ENCODE measurements at regions not wholly inside any gene's neighbourhood (a gene's known extent, or its start where the extent isn't known, plus 50 kb on each side); places are given as distances from the start of the nearest gene placed in this dataset.

- no peak for DNase-seq
Measured at GRCh38 chr22:46079093-46079860, 71.0 kb upstream of the PPARA start.

- DNase-seq: peak; percentile 30
Measured at GRCh38 chr22:46079861-46080821, 70.2 kb upstream of the PPARA start.

GRCh38 chr22:46081036-46081830, 69.1 kb upstream of the PPARA start:
- no peak for DNase-seq

GRCh38 chr22:46081831-46082210, 68.5 kb upstream of the PPARA start:
- DNase-seq: no peak

GRCh38 chr22:46082633-46083032, 67.7 kb upstream of the PPARA start:
- no peak for DNase-seq

- no peak for DNase-seq
Measured at GRCh38 chr22:46083383-46084350, 66.7 kb upstream of the PPARA start.

- no peak for DNase-seq
Measured at GRCh38 chr22:46084376-46084775, 66.0 kb upstream of the PPARA start.

GRCh38 chr22:46084943-46085827, 65.1 kb upstream of the PPARA start:
- DNase-seq: no peak

GRCh38 chr22:46085828-46086576, 64.3 kb upstream of the PPARA start:
- DNase-seq: no peak

GRCh38 chr22:46086577-46087335, 63.6 kb upstream of the PPARA start:
- no peak for DNase-seq

- DNase-seq: no peak
Measured at GRCh38 chr22:46087336-46087690, 63.0 kb upstream of the PPARA start.

GRCh38 chr22:46087816-46088277, 62.5 kb upstream of the PPARA start:
- DNase-seq: no peak

GRCh38 chr22:46088541-46089311, 61.6 kb upstream of the PPARA start:
- no peak for DNase-seq

- no peak for DNase-seq
Measured at GRCh38 chr22:46089426-46090035, 60.8 kb upstream of the PPARA start.

GRCh38 chr22:46090036-46090591, 60.2 kb upstream of the PPARA start:
- DNase-seq: peak; percentile 37

- no peak for DNase-seq
Measured at GRCh38 chr22:46090631-46091201, 59.6 kb upstream of the PPARA start.

- no peak for DNase-seq
Measured at GRCh38 chr22:46091277-46091977, 58.9 kb upstream of the PPARA start.
